HG02759 (cell line): ENCODE measurements at regions not wholly inside any gene's neighbourhood (a gene's known extent, or its start where the extent isn't known, plus 50 kb on each side); places are given as distances from the start of the nearest gene placed in this dataset.

Source experiments
- ATAC-seq: cut with Tn5 transposase; IDR thresholded peaks from one replicate; pipeline ENCODE4 v1.9.1; 2021; ENCODE audit warnings: mild to moderate bottlenecking, moderate library complexity; ENCODE audit not compliant: unreplicated experiment

DNA sequence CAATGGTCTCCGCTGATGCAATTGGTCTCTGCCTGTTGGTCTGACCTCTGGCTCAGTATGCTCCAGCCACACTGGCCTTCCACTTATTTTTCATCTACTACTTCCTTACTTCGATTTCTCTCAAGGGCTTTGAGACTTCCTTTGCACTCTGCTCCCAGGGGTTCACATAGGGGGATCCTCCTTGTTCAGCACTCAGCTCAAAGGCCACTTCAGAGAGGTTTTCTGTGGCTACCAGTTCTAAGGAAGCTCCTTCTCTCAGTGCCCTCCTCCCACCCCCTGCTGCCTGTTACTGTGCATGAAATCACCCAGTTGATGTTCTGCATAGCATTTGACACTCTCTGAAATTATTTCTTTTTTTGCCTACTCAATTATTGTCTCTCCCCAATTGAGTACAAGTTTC is 476.4 kb downstream of the HS3ST3B1 start:
- ATAC-seq: no peak

DNA sequence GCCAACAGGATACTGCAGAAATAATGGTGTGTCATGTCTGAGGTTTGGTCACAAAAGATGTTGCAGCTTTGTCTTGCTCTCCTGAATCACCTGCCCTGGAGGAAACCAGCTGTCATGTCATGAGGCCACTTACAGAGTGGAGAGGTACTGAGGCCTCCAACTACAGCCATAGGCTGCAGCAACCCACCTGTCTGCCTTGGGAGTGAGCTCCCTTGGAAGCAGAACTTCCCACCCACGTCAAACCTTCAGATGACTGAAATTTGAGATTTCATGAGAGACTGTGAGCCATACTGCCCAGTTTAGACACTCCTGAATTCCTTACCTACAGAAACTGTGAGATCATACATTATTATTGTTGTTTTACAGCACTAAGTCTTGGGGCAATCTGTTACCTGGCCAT is 475.9 kb downstream of the HS3ST3B1 start:
- ATAC-seq: no peak

- ATAC-seq: no peak
Measured at GRCh38 chr17:14775731-14776492, 475.0 kb downstream of the HS3ST3B1 start.

GRCh38 chr17:14774774-14775173 is 473.9 kb downstream of the HS3ST3B1 start:
- ATAC-seq: no peak

- no peak for ATAC-seq
Measured at GRCh38 chr17:14772776-14773175, 471.9 kb downstream of the HS3ST3B1 start.

- ATAC-seq: no peak
Measured at GRCh38 chr17:14771543-14771942, 470.7 kb downstream of the HS3ST3B1 start.

DNA sequence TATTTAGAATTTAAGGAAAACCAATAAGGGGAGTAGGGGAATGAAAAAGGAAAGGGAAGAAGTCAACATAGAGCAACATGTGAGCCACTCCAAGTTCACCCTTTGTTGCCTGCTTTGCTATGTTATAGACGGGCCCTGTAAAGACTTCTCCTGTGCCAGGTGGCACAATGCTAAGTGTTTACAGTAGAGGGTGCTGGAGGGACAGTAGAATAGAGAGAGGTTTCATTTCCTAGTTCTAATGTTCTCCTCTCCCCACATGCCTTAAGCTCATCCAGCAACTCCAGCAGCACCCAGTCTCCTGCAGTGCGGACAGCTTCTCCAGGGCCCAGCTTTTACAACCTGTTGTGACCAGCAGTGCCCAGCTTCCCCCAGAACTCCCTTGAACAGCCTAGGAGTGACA is 468.0 kb downstream of the HS3ST3B1 start:
- ATAC-seq: no peak

- no peak for ATAC-seq
Measured at GRCh38 chr17:14762736-14763479, 462.0 kb downstream of the HS3ST3B1 start.

- peak; percentile 67 for ATAC-seq
Measured at GRCh38 chr17:14760719-14761411, 460.0 kb downstream of the HS3ST3B1 start.

DNA sequence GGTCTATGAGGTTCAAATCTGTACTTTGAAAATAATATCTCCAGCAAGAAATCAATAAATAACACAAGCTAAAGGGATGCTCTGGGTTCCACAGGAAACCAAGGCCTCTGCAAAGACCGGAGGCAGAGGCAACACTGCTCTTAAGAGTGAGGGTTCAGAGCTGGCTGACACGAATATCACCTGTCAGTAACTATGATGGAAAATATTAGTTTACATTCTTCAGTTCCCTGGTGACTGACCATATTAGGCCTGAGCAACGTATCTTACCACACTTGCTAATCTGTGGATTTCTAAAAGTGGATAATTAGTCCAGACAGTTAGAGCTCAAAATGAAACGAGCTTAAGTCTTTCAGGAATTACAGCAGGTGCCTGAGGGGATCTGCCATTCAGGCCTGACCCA is 459.3 kb downstream of the HS3ST3B1 start:
- ATAC-seq: peak; percentile 37

DNA sequence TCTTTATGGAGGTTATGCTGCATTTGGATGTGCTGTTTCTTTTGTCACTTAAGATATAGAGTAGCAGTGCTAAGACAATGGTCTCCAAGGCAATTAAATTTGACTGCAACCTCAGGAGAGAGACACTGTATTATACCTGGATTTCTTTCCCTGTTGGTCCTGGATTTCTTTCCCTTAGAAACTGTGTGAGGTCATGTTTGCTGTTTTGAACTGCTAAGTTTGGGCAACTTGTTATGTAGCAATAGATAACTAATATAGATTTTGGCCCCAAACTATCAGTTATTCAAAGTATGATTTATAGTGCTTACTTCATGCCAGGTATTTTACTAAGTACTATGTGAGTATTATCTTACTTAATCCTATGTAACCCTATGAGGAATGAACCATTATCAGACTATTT is 458.4 kb downstream of the HS3ST3B1 start:
- no peak for ATAC-seq

- ATAC-seq: peak; percentile 33
Measured at GRCh38 chr17:14756479-14756878, 455.6 kb downstream of the HS3ST3B1 start.

DNA sequence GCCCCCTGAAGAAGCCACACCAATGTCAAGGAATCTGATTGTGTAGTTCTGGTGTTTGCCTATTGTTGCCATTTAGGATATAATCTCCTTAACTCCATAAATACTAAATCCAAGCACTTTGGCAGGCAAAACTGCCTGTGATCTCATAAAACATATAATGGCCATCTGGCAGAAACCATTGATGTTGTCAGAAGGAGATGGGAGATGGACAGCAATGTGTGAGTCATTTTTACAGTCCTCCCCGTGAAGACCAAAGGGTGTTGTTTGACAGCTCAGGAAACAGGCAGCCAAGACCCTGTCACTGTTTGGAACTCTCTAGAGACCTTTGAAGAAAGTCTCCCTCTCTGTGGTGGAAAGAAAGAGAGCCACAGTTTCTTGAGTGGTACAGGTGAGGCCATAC is 454.1 kb downstream of the HS3ST3B1 start:
- ATAC-seq: no peak

GRCh38 chr17:14753383-14753782 is 452.5 kb downstream of the HS3ST3B1 start:
- no peak for ATAC-seq

- ATAC-seq: no peak
Measured at GRCh38 chr17:14752011-14752410, 451.1 kb downstream of the HS3ST3B1 start.

DNA sequence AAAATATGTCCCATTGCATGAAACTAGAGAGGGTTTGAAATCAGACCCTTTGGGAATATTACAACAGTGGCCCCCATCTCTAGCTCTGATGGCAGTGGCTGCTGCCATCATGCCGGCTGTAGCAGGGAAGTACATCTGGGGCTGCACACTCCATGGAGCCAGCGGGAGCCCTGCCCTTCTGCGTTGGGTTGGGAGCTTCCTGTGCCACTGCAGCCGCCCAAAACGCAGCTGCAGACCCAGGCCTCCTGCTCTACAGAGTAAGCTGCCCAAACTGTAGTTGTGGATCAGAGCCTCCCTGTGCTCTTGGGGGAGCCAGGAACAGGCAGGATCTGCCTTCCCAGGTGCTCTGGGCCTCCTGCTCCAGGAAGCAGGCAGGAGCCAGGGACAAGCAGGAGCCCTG is 450.0 kb downstream of the HS3ST3B1 start:
- no peak for ATAC-seq

DNA sequence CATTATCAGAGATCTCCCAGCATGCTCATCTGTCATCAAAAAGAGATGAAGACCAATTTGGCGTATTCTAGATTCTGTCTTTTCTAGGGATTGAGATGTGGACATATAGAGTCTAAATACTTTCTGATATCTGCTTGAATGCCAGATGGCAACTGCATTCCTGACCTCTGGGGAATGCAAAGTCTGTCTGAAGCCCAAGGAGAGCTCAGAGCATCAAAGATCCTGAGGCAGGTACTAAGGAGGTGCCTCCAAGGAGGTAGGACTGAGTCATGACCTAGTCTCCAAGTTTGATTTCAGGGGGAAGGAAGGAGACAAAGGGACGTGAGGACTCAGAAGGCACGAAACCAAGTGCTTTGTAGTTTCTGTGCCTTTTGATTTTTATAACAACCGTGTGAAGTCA is 448.4 kb downstream of the HS3ST3B1 start:
- no peak for ATAC-seq

DNA sequence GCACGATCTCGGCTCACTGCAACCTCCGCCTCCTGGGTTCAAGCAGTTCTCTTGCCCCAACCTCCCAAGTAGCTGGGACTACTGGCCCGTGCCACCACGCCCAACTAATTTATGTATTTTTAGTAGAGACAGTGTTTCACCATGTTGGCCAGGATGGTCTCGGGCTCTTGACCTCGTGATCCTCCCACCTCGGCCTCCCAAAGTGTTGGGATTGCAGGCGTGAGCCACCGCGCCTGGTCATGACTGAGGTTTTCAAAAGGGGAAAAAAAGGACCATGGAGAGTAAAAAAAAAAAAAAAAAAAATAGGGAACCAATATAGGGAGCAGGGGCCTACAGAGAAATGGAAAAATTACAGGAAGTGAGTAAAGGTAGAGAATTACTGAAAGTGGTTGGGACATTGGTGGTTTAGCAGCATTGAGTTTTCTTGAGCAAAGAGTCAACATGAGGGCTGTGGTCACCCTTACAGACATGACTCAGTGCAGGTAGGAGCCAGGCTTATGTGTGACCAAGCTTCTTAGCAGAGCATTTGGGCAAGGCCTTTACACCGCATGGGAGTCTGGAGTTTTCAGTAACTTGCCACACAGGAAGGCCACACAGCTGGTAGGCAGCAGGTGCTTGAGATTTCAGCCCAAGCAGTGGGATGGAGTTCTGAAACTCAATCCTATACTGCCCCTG is 447.3 kb downstream of the HS3ST3B1 start:
- peak; percentile 73 for ATAC-seq

- no peak for ATAC-seq
Measured at GRCh38 chr17:14747603-14747950, 446.7 kb downstream of the HS3ST3B1 start.

DNA sequence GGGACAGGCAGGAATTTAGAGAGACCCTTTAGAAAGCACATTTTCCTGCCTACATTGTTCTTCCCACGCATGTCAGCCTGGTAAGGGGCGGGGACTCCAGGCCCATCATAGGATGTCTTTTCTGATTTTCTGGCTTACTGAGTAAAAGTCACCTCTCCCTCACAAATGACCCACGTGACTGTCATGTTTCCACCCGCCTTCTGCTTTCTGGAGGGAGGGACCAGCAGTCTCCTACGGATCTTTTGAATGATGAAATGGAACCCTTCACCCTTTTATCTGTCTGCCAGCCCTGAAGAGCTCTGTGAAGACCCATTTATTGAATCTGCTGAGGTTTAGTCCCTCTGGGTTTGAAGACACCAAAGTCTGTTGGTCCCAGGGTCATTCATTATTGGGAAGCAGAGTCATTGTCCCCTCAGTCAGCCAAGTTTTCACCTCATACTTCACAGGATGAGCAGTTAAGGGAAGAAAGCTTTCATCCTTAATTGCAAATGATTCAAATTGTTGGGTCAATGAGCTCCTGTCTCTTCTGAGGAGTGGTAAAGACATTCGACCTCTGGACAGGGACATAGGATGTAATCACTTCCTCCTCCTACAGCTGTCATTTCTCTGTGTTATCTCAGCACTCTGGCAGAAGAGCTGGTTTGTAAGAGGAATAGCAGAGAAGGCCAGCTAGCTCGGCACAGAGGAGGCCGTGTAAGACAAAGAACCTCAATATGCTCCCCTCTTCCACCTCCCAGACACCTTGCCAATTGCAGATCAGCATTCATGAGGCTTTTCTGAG is 446.1 kb downstream of the HS3ST3B1 start:
- ATAC-seq: no peak

GRCh38 chr17:14745541-14745940 is 444.7 kb downstream of the HS3ST3B1 start:
- ATAC-seq: no peak
